ENCODE measurements at regions not wholly inside any gene's neighbourhood (a gene's known extent, or its start where the extent isn't known, plus 50 kb on each side); places are given as distances from the start of the nearest gene placed in this dataset.

GRCh38 chr10:4472190-4472904 lies 353.7 kb upstream of the AKR1E2 start:
- Histone ChIP-seq H4K8ac (replicated peaks; ENCODE audit: insufficient read length, low read depth, low read length) (no peak overlapping the region), H4K91ac (ENCODE audit: insufficient read length, low read depth, low read length) (no peak overlapping the region), H2AFZ (ENCODE audit: low read length) (no peak overlapping the region), H3K23me2 (ENCODE audit: insufficient read length, low read depth, low read length, poor library complexity, severe bottlenecking) (no peaks in the 10 kb centered on the region), H3K9me3 (ENCODE audit: control insufficient read depth, low read depth, low read length) (no peaks in the 10 kb centered on the region), H3K27ac (ENCODE audit: insufficient read length, low read depth, low read length) (no peak overlapping the region), H3K27me3 (ENCODE audit: insufficient read depth, low read length) (no peaks in the 10 kb centered on the region), H2BK15ac (ENCODE audit: low read depth, low read length) (no peak overlapping the region), H4K20me1 (ENCODE audit: control insufficient read depth, insufficient read depth, insufficient read length) (no peaks in the 10 kb centered on the region), H2BK120ac (ENCODE audit: low read depth, low read length, poor library complexity, severe bottlenecking) (no peak overlapping the region), H4K5ac (ENCODE audit: insufficient read length, low read depth, low read length) (no peak overlapping the region), H3K4ac (ENCODE audit: low read depth, low read length) (no peak overlapping the region), H3T11ph (ENCODE audit: low read length) (no peak overlapping the region), H2AK5ac (ENCODE audit: insufficient read length, low read length) (no peak overlapping the region), H2BK12ac (ENCODE audit: insufficient read length, low read depth, low read length) (no peak overlapping the region), H3K9ac (ENCODE audit: extremely low read depth, insufficient read length, low read length) (no peak overlapping the region), H3K56ac (ENCODE audit: insufficient read length, low read depth, low read length) (no peak overlapping the region), H2BK20ac (ENCODE audit: low read depth, low read length, poor library complexity, severe bottlenecking) (no peak overlapping the region), H3K4me1 (ENCODE audit: insufficient read depth, low read length) (no peaks in the 10 kb centered on the region; the same call in 1 of the 2 replicates), H3K18ac (ENCODE audit: insufficient read length, low read depth, low read length) (no peak overlapping the region), H3K23ac (ENCODE audit: insufficient read length, low read depth, low read length) (no peak overlapping the region), H3K4me2 (ENCODE audit: insufficient read depth, insufficient read length, low read length) (no peak overlapping the region), H3K14ac (ENCODE audit: insufficient read depth, low read length) (no peak overlapping the region), H2BK5ac (ENCODE audit: insufficient read length, low read length) (no peak overlapping the region), H3K79me2 (ENCODE audit: insufficient read depth, low read length) (no peaks in the 10 kb centered on the region), H3K79me1 (ENCODE audit: insufficient read depth, low read depth, low read length, poor library complexity, severe bottlenecking) (no peaks in the 10 kb centered on the region)
- no peak overlapping the region for H3K27ac Mint-ChIP-seq
- no peaks in the 10 kb centered on the region; a peak in 1 of 7 replicates for H3K36me3 Mint-ChIP-seq (ENCODE audit: insufficient read depth in 1 of 3, low read depth in 3 of 3)
- H3K27me3 Mint-ChIP-seq (ENCODE audit: low read depth), result no peaks in the 10 kb centered on the region
- no CpG with 5 or more reads among the region's 7 CpGs for WGBS (ENCODE audit: extremely low coverage, insufficient read length, low lambda C conversion rate)
- no peaks in the 10 kb centered on the region for H3K9me3 Mint-ChIP-seq
- peaks cover 15 to 16% of the 10 kb centered on the region in 2 experiments for H3K4me1 Mint-ChIP-seq
- no peak overlapping the region for H3K4me3 Mint-ChIP-seq
- TF ChIP-seq CTCF (conservative IDR thresholded peaks at IDR 0.05), result no peak
- DNase-seq, result no peak
